ENCODE measurements at regions not wholly inside any gene's neighbourhood (a gene's known extent, or its start where the extent isn't known, plus 50 kb on each side); places are given as distances from the start of the nearest gene placed in this dataset.

GRCh38 chr17:79536212-79536840 is 74.5 kb downstream of the RBFOX3 start:
- TF ChIP-seq, protein P1, sequence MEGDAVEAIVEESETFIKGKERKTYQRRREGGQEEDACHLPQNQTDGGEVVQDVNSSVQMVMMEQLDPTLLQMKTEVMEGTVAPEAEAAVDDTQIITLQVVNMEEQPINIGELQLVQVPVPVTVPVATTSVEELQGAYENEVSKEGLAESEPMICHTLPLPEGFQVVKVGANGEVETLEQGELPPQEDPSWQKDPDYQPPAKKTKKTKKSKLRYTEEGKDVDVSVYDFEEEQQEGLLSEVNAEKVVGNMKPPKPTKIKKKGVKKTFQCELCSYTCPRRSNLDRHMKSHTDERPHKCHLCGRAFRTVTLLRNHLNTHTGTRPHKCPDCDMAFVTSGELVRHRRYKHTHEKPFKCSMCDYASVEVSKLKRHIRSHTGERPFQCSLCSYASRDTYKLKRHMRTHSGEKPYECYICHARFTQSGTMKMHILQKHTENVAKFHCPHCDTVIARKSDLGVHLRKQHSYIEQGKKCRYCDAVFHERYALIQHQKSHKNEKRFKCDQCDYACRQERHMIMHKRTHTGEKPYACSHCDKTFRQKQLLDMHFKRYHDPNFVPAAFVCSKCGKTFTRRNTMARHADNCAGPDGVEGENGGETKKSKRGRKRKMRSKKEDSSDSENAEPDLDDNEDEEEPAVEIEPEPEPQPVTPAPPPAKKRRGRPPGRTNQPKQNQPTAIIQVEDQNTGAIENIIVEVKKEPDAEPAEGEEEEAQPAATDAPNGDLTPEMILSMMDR (IDR thresholded peaks at IDR 0.05), result no peak

- TF ChIP-seq, protein P1 (IDR thresholded peaks at IDR 0.05), result no peak
Measured at GRCh38 chr17:79535728-79536025, 75.2 kb downstream of the RBFOX3 start.

- TF ChIP-seq, protein P1 (IDR thresholded peaks at IDR 0.05), result no peak
Measured at GRCh38 chr17:79534851-79535727, 75.8 kb downstream of the RBFOX3 start.

GRCh38 chr17:79534111-79534510 is 76.7 kb downstream of the RBFOX3 start:
- TF ChIP-seq, protein P1 (IDR thresholded peaks at IDR 0.05), result no peak

- TF ChIP-seq, protein P1 (IDR thresholded peaks at IDR 0.05), result no peak
Measured at GRCh38 chr17:79533116-79533515, 77.7 kb downstream of the RBFOX3 start.

GRCh38 chr17:79532107-79532790 is 78.6 kb downstream of the RBFOX3 start:
- TF ChIP-seq, protein P1 (IDR thresholded peaks at IDR 0.05), result no peak

DNA sequence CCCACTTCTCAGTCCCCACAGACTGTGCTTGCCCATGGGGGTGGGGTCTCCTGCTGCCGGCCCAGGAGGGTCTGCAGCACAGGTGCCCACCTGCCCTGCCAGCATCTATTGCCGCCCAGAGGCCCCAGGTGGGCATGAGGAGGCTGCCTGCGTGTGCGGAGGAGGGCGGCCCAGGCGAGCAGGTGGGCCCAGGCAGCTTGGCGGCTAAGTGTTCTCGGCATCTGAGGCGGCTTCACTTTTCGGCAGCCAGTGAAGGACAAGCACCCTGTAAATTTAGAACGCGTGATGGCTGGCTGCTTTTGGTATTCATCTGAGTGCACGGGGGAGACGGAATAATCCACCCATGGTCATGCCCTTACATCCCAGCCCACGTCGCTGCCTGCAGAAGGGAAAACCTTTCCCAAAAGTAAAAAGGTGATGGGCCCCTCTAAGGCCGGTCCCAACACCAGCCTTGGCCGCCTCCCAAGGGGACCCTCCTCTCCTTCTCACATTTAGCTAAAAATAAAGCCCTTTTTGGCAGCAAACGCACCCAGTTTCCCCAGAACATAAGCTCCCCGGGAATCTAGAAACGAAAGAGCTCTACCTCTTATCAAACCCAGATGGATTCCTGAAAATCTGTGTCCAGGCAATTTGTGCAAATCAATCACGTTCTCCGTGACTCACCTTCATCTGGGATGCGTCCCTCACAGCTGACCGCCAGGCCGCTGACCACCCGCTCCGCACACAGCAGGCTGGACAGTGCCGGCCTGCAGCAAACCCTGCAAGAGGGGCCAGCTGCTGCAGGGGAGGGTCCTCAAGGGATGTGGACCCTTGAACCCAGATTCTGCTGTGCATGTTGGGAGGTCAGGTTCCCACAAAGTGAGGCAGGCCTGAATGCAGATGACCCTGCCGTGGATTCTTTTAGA is 79.4 kb downstream of the RBFOX3 start:
- TF ChIP-seq, protein P1 (IDR thresholded peaks at IDR 0.05), result no peak

All from LNCAP (cell line).